ENCODE measurements at regions not wholly inside any gene's neighbourhood (a gene's known extent, or its start where the extent isn't known, plus 50 kb on each side); places are given as distances from the start of the nearest gene placed in this dataset.

- DNase-seq (ENCODE audit: low read depth) = no peak
These were observed 52.1 kb upstream of the PPFIA2 start for GRCh38 chr12:81811061-81811777.

- no peak for DNase-seq (ENCODE audit: low read depth)
These were observed 50.9 kb upstream of the PPFIA2 start for GRCh38 chr12:81809829-81810595.

- DNase-seq (ENCODE audit: low read depth) = no peak
These were observed 50.1 kb upstream of the PPFIA2 start for GRCh38 chr12:81809113-81809777.

Data from ELR (cell line).